Gastroesophageal sphincter (tissue), 4 donors: ENCODE measurements at regions not wholly inside any gene's neighbourhood (a gene's known extent, or its start where the extent isn't known, plus 50 kb on each side); places are given as distances from the start of the nearest gene placed in this dataset.

ENCODE experiments used
- ATAC-seq: fragments of 150-250 bp; one replicate; pipeline ENCODE4 v1.9.1; 2016; ENCODE audit warnings: mild to moderate bottlenecking, moderate library complexity
- H3K27ac ChIP-seq, 4 donors: fragments of 200-600 bp; sonication (generic) in 3 of 4; 1 replicate in 3 of 4; 2 replicates in 1 of 4; pipeline ENCODE4 v1.5.1; 2016 to 2019
- H3K27me3 ChIP-seq: fragments of 200-600 bp; sonication (generic); one replicate; pipeline ENCODE4 v1.5.1; 2019
- H3K36me3 ChIP-seq, 2 donors: fragments of 200-600 bp; sonication (generic); one replicate each; pipeline ENCODE4 v1.5.1; 2019; ENCODE audit warnings: control low read depth in 1 of 2
- H3K4me1 ChIP-seq, 3 donors: fragments of 200-600 bp; sonication (generic); 1 replicate in 2 of 3; 2 replicates in 1 of 3; pipeline ENCODE4 v1.5.1; 2016 to 2019; ENCODE audit warnings: control low read depth in 2 of 3
- H3K4me3 ChIP-seq, 2 donors: fragments of 200-600 bp; sonication (generic); one replicate each; pipeline ENCODE4 v1.5.1; 2019; ENCODE audit warnings: mild to moderate bottlenecking in 1 of 2, moderate library complexity in 1 of 2
- H3K9me3 ChIP-seq, 3 donors: fragments of 200-600 bp; sonication (generic); one replicate each; pipeline ENCODE4 v1.5.1; 2017 to 2019; ENCODE audit warnings: control low read depth in 2 of 3
- CTCF ChIP-seq, 4 experiments: fragments of 200-600 bp in 2 of 4; fragments of 450-650 bp in 2 of 4; sonication (generic) in 1 of 4; IDR thresholded peaks; one replicate each; pipeline ENCODE4 v1.5.1; 2017 to 2019; ENCODE audit warnings: antibody characterized with exemption in 4 of 4, mild to moderate bottlenecking in 2 of 4, moderate library complexity in 2 of 4
- EP300 ChIP-seq: sonication (generic); formaldehyde crosslinking; IDR thresholded peaks from one replicate; pipeline ENCODE4 v1.6.1; 2017; ENCODE audit warnings: antibody characterized with exemption, mild to moderate bottlenecking
- POLR2A ChIP-seq, 2 donors: fragments of 450-650 bp; IDR thresholded peaks; one replicate each; pipeline ENCODE4 v1.6.1; 2017; ENCODE audit warnings: antibody characterized with exemption in 2 of 2, mild to moderate bottlenecking in 2 of 2, moderate library complexity in 1 of 2
- POLR2AphosphoS5 ChIP-seq: sonication (generic); formaldehyde crosslinking; IDR thresholded peaks from one replicate; pipeline ENCODE4 v1.6.1; 2017; ENCODE audit warnings: antibody characterized with exemption
- WGBS, 2 donors: methylation state at CpG; one replicate each; pipeline ENCODE4 v1.1.5; 2018; ENCODE audit warnings: low coverage in 1 of 2; 5-methylcytosine and 5-hydroxymethylcytosine counted together

- H3K27me3 ChIP-seq: peaks cover 18% of the 10 kb centered on the region
- H3K9me3 ChIP-seq: peaks cover 0 to 64% (median 0%) of the 10 kb centered on the region in 3 donors
- no peak for ATAC-seq
- H3K36me3 ChIP-seq: no peaks in the 10 kb centered on the region
- H3K27ac ChIP-seq: no peak overlapping the region
- no peaks in the 10 kb centered on the region for H3K4me1 ChIP-seq
- H3K4me3 ChIP-seq: no peak overlapping the region
- 100% methylated on average over 1 of the region's 7 CpGs; no CpG with 5 or more reads in 1 of the 2 donors for WGBS, 2 donors
- TF ChIP-seq POLR2A (IDR thresholded peaks at IDR 0.05): no peak
- no peak for TF ChIP-seq EP300
- no peak for TF ChIP-seq POLR2AphosphoS5
- TF ChIP-seq CTCF (IDR thresholded peaks at IDR 0.05): no peak
Measured at GRCh38 chr10:130326954-130327353, 190.8 kb downstream of the GLRX3 start.

DNA sequence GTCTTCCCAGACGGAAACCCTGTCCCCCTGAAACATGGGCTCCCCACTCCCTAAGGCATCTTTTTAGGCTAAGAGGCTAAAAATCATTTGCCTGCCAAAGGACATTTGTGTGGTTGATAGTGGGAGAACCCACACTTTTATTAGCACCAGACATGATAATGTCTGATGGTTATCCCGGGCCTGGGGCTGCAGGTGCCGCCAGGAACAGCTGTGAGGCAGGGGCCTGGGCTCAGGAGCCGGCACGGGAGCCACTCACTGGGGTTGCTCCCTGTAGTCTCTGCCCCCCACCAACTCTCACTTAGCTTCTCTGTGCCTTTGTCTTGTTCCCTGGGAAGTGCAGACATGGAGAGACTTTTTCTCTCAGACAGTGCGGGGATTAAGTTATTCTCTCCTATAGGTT is 193.6 kb downstream of the GLRX3 start:
- Histone ChIP-seq H3K9me3 (peaks cover 0 to 45% (median 0%) of the 10 kb centered on the region in 3 donors), H3K36me3 (no peaks in the 10 kb centered on the region), H3K27me3 (peaks cover 27% of the 10 kb centered on the region), H3K27ac (no peak overlapping the region), H3K4me3 (no peak overlapping the region), H3K4me1 (no peaks in the 10 kb centered on the region)
- TF ChIP-seq CTCF (IDR thresholded peaks at IDR 0.05): no peak
- TF ChIP-seq EP300: no peak
- TF ChIP-seq POLR2AphosphoS5: no peak
- no peak for TF ChIP-seq POLR2A (IDR thresholded peaks at IDR 0.05)
- no peak for ATAC-seq
- 17 to 46% methylated on average over 1 to 3 of the region's 6 CpGs for WGBS, 2 donors

GRCh38 chr10:130333185-130333584 is 197.0 kb downstream of the GLRX3 start:
- ATAC-seq: no peak
- H3K4me1 ChIP-seq: no peaks in the 10 kb centered on the region
- H3K9me3 ChIP-seq: peaks cover 0 to 18% (median 0%) of the 10 kb centered on the region in 3 donors
- H3K4me3 ChIP-seq: no peak overlapping the region
- H3K27ac ChIP-seq: no peak overlapping the region
- WGBS, 2 donors: 6 to 40% methylated on average over 2 of the region's 2 CpGs
- no peaks in the 10 kb centered on the region for H3K36me3 ChIP-seq
- H3K27me3 ChIP-seq: peaks cover 27% of the 10 kb centered on the region
- TF ChIP-seq EP300: no peak
- no peak for TF ChIP-seq POLR2AphosphoS5
- no peak for TF ChIP-seq POLR2A (IDR thresholded peaks at IDR 0.05)
- no peak for TF ChIP-seq CTCF (IDR thresholded peaks at IDR 0.05)

- no peak for ATAC-seq
- no peak overlapping the region for H3K27ac ChIP-seq
- no peaks in the 10 kb centered on the region for H3K36me3 ChIP-seq
- WGBS, 2 donors: no CpG with 5 or more reads among the region's 10 CpGs
- H3K4me3 ChIP-seq: no peak overlapping the region
- TF ChIP-seq EP300 (no peak), CTCF (IDR thresholded peaks at IDR 0.05) (no peak), POLR2A (IDR thresholded peaks at IDR 0.05) (no peak), POLR2AphosphoS5 (no peak)
- peaks cover 25% of the 10 kb centered on the region for H3K27me3 ChIP-seq
- H3K9me3 ChIP-seq: peaks cover 0 to 12% (median 0%) of the 10 kb centered on the region in 3 donors
- H3K4me1 ChIP-seq: no peaks in the 10 kb centered on the region
Measured at GRCh38 chr10:130335336-130335735, 199.1 kb downstream of the GLRX3 start.

GRCh38 chr10:130336617-130337304 is 200.6 kb downstream of the GLRX3 start:
- no peak for TF ChIP-seq EP300
- TF ChIP-seq POLR2A (IDR thresholded peaks at IDR 0.05): no peak
- no peak for TF ChIP-seq CTCF (IDR thresholded peaks at IDR 0.05)
- no peak for TF ChIP-seq POLR2AphosphoS5
- Histone ChIP-seq H3K4me1 (no peaks in the 10 kb centered on the region), H3K4me3 (no peak overlapping the region), H3K9me3 (peaks cover 0 to 6% (median 0%) of the 10 kb centered on the region in 3 donors), H3K27me3 (peaks cover 34% of the 10 kb centered on the region), H3K36me3 (no peaks in the 10 kb centered on the region), H3K27ac (no peak overlapping the region)
- ATAC-seq: no peak
- 53 to 63% methylated on average over 5 to 6 of the region's 8 CpGs for WGBS, 2 donors
